GM23338 (cell line): ENCODE measurements at regions not wholly inside any gene's neighbourhood (a gene's known extent, or its start where the extent isn't known, plus 50 kb on each side); places are given as distances from the start of the nearest gene placed in this dataset.

Source experiments
- ATAC-seq: fragments of 200-7000 bp; cut with Tn5 transposase; 3 replicates; pipeline ENCODE4 v1.9.1; 2020
- DNase-seq: peaks from one replicate; pipeline ENCODE4 v3.0.0-alpha.2; 2015; ENCODE audit warnings: low spot score
- H2AFZ ChIP-seq: fragments of 200-600 bp; sonication (generic); 2 replicates; pipeline ENCODE4 v1.8.0; 2016; ENCODE audit warnings: antibody characterized with exemption, mild to moderate bottlenecking, moderate library complexity
- H3F3A ChIP-seq: fragments of 200-600 bp; sonication (generic); replicated peaks from 2 replicates; pipeline ENCODE4 v1.8.0; 2017; ENCODE audit warnings: antibody characterized with exemption, mixed run types, low read depth
- H3K27ac ChIP-seq: fragments of 200-600 bp; sonication (generic); 2 replicates; pipeline ENCODE4 v1.6.1; 2016; ENCODE audit warnings: low read depth
- H3K27me3 ChIP-seq: fragments of 200-600 bp; sonication (generic); 2 replicates; pipeline ENCODE4 v1.8.0; 2016; ENCODE audit warnings: mild to moderate bottlenecking, mixed run types, moderate library complexity; ENCODE audit not compliant: insufficient read depth
- H3K36me3 ChIP-seq: fragments of 200-600 bp; sonication (generic); 2 replicates; pipeline ENCODE4 v1.8.0; 2016; ENCODE audit warnings: mild to moderate bottlenecking; ENCODE audit not compliant: insufficient read depth
- H3K4me1 ChIP-seq: fragments of 200-600 bp; sonication (generic); 2 replicates; pipeline ENCODE4 v1.8.0; 2016; ENCODE audit warnings: mild to moderate bottlenecking, moderate library complexity; ENCODE audit not compliant: insufficient read depth
- H3K4me2 ChIP-seq: fragments of 200-600 bp; sonication (generic); 2 replicates; pipeline ENCODE4 v1.7.1; 2017; ENCODE audit warnings: mixed run types
- H3K4me3 ChIP-seq: fragments of 200-600 bp; sonication (generic); 2 replicates; pipeline ENCODE4 v1.6.1; 2016; ENCODE audit warnings: mixed run types
- H3K79me2 ChIP-seq: fragments of 200-600 bp; sonication (generic); replicated peaks from 2 replicates; pipeline ENCODE4 v1.8.0; 2017; ENCODE audit warnings: mild to moderate bottlenecking; ENCODE audit not compliant: insufficient read depth
- H3K9me2 ChIP-seq: fragments of 200-600 bp; sonication (generic); 2 replicates; pipeline ENCODE4 v1.8.0; 2017; ENCODE audit not compliant: insufficient read depth
- H4K20me1 ChIP-seq: fragments of 200-600 bp; sonication (generic); replicated peaks from 2 replicates; pipeline ENCODE4 v1.8.0; 2017; ENCODE audit warnings: mild to moderate bottlenecking; ENCODE audit not compliant: insufficient read depth
- H3K27ac Mint-ChIP-seq: 2 replicates; pipeline ENCODE4 v1.8.0; 2020; ENCODE audit warnings: inconsistent platforms, mild to moderate bottlenecking, moderate library complexity, mixed read lengths
- H3K27me3 Mint-ChIP-seq: 3 replicates; pipeline ENCODE4 v1.8.0; 2022; ENCODE audit warnings: low read depth, mild to moderate bottlenecking, moderate library complexity, mixed read lengths, inconsistent platforms; ENCODE audit not compliant: insufficient read depth, poor library complexity
- H3K36me3 Mint-ChIP-seq: 3 replicates; pipeline ENCODE4 v1.8.0; 2021; ENCODE audit warnings: low read depth, mild to moderate bottlenecking, inconsistent platforms, moderate library complexity, mixed read lengths
- H3K4me1 Mint-ChIP-seq: 3 replicates; pipeline ENCODE4 v1.8.0; 2020; ENCODE audit warnings: mild to moderate bottlenecking, inconsistent platforms, mixed read lengths
- H3K4me3 Mint-ChIP-seq: 3 replicates; pipeline ENCODE4 v1.8.0; 2021; ENCODE audit warnings: moderate library complexity, mild to moderate bottlenecking, inconsistent platforms, mixed read lengths
- H3K9me3 Mint-ChIP-seq: 3 replicates; pipeline ENCODE4 v1.8.0; 2020; ENCODE audit warnings: moderate library complexity, mild to moderate bottlenecking, inconsistent platforms, mixed read lengths
- CREB1 ChIP-seq: fragments of 250-450 bp; sonication (Bioruptor Pico); IDR thresholded peaks from 2 replicates; pipeline ENCODE4 v1.5.0; 2020; ENCODE audit warnings: low read depth, mild to moderate bottlenecking, moderate library complexity
- CTCF ChIP-seq, 2 experiments: fragments of 200-600 bp in 1 of 2; sonication (generic) in 1 of 2; conservative IDR thresholded peaks; 2 replicates each; pipeline versions ENCODE4 v1.5.1 to v1.6.1; 2016 to 2017; ENCODE audit warnings: antibody characterized with exemption in 2 of 2, low read depth in 2 of 2, mild to moderate bottlenecking in 2 of 2, moderate library complexity in 1 of 2
- EZH2 ChIP-seq: fragments of 200-600 bp; sonication (generic); IDR thresholded peaks from one replicate; pipeline ENCODE4 v1.8.0; 2017; ENCODE audit warnings: antibody characterized with exemption, mild to moderate bottlenecking, low read depth; ENCODE audit not compliant: unreplicated experiment
- JUNB ChIP-seq: IDR thresholded peaks from one replicate; pipeline ENCODE4 v1.6.1; 2016; ENCODE audit warnings: antibody characterized with exemption; ENCODE audit not compliant: unreplicated experiment
- NANOG ChIP-seq: IDR thresholded peaks from 2 replicates; pipeline ENCODE4 v1.6.1; 2016; ENCODE audit warnings: antibody characterized with exemption, borderline replicate concordance
- STAT1 ChIP-seq: IDR thresholded peaks from one replicate; pipeline ENCODE4 v1.6.1; 2016; ENCODE audit warnings: antibody characterized with exemption; ENCODE audit not compliant: unreplicated experiment
- ZNF114 ChIP-seq: fragments of 250-450 bp; sonication (Bioruptor Pico); IDR thresholded peaks from 2 replicates; pipeline ENCODE4 v1.5.0; 2020; ENCODE audit warnings: mild to moderate bottlenecking, moderate library complexity
- ZNF331 ChIP-seq: fragments of 250-450 bp; sonication (Bioruptor Pico); IDR thresholded peaks from 2 replicates; pipeline ENCODE4 v1.5.0; 2020; ENCODE audit warnings: low read depth, mild to moderate bottlenecking, moderate library complexity
- ZNF462 ChIP-seq: fragments of 250-450 bp; sonication (Bioruptor Pico); IDR thresholded peaks from 2 replicates; pipeline ENCODE4 v1.5.0; 2020; ENCODE audit warnings: mild to moderate bottlenecking, moderate library complexity
- TF ChIP-seq, protein P1 (sequence below): IDR thresholded peaks from 2 replicates; pipeline ENCODE4 v1.6.1; 2016; ENCODE audit warnings: antibody characterized with exemption
- TF ChIP-seq, protein P2 (sequence below): IDR thresholded peaks from one replicate; pipeline ENCODE4 v1.6.1; 2018; ENCODE audit warnings: antibody characterized with exemption; ENCODE audit not compliant: unreplicated experiment

DNA sequence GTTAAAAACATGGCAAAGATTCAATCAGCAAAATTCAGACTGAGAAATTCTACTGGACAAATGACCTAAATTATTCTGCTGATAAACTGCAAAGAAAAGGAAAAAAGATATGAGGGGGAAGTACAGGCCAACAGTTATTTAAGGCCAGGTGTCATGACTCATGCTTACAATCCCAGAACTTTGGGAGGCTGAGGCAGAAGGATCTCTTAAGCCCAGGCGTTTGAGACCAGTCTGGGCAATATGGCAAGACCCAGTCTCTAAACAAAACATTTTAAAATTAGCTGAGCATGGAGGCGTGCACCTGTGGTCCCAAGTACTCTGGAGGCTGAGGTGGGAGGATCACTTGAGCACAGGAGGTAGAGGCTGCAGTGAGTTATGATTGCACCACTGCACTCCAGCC lies 91.8 kb upstream of the USP15 start:
- Histone ChIP-seq H2AFZ (no peak overlapping the region), H3K4me2 (no peak overlapping the region), H4K20me1 (no peaks in the 10 kb centered on the region), H3K4me1 (no peaks in the 10 kb centered on the region), H3K36me3 (no peaks in the 10 kb centered on the region), H3F3A (no peaks in the 10 kb centered on the region), H3K4me3 (no peak overlapping the region), H3K27ac (no peak overlapping the region), H3K9me2 (no peaks in the 10 kb centered on the region), H3K27me3 (no peaks in the 10 kb centered on the region), H3K79me2 (no peaks in the 10 kb centered on the region)
- Mint-ChIP-seq H3K36me3 (no peaks in the 10 kb centered on the region), H3K4me1 (no peaks in the 10 kb centered on the region; the same call in 2 of the 3 replicates), H3K27ac (no peak overlapping the region), H3K4me3 (no peak overlapping the region), H3K9me3 (no peaks in the 10 kb centered on the region), H3K27me3 (no peaks in the 10 kb centered on the region)
- TF ChIP-seq STAT1 = no peak
- TF ChIP-seq, protein P1, sequence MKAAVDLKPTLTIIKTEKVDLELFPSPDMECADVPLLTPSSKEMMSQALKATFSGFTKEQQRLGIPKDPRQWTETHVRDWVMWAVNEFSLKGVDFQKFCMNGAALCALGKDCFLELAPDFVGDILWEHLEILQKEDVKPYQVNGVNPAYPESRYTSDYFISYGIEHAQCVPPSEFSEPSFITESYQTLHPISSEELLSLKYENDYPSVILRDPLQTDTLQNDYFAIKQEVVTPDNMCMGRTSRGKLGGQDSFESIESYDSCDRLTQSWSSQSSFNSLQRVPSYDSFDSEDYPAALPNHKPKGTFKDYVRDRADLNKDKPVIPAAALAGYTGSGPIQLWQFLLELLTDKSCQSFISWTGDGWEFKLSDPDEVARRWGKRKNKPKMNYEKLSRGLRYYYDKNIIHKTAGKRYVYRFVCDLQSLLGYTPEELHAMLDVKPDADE = no peak
- TF ChIP-seq, protein P2, sequence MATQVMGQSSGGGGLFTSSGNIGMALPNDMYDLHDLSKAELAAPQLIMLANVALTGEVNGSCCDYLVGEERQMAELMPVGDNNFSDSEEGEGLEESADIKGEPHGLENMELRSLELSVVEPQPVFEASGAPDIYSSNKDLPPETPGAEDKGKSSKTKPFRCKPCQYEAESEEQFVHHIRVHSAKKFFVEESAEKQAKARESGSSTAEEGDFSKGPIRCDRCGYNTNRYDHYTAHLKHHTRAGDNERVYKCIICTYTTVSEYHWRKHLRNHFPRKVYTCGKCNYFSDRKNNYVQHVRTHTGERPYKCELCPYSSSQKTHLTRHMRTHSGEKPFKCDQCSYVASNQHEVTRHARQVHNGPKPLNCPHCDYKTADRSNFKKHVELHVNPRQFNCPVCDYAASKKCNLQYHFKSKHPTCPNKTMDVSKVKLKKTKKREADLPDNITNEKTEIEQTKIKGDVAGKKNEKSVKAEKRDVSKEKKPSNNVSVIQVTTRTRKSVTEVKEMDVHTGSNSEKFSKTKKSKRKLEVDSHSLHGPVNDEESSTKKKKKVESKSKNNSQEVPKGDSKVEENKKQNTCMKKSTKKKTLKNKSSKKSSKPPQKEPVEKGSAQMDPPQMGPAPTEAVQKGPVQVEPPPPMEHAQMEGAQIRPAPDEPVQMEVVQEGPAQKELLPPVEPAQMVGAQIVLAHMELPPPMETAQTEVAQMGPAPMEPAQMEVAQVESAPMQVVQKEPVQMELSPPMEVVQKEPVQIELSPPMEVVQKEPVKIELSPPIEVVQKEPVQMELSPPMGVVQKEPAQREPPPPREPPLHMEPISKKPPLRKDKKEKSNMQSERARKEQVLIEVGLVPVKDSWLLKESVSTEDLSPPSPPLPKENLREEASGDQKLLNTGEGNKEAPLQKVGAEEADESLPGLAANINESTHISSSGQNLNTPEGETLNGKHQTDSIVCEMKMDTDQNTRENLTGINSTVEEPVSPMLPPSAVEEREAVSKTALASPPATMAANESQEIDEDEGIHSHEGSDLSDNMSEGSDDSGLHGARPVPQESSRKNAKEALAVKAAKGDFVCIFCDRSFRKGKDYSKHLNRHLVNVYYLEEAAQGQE = no peak
- no peak for TF ChIP-seq ZNF114 (CRISPR knock-in tag)
- TF ChIP-seq ZNF462 (CRISPR knock-in tag) = no peak
- no peak for TF ChIP-seq JUNB
- no peak for TF ChIP-seq CTCF (conservative IDR thresholded peaks at IDR 0.05; ENCODE audit: low read depth in 2 of 2)
- no peak for TF ChIP-seq ZNF331 (CRISPR knock-in tag)
- no peak for TF ChIP-seq CREB1 (CRISPR knock-in tag)
- no peak for TF ChIP-seq EZH2
- no peak for TF ChIP-seq NANOG
- ATAC-seq (no peak), DNase-seq (no peak)
